ENCODE measurements at regions not wholly inside any gene's neighbourhood (a gene's known extent, or its start where the extent isn't known, plus 50 kb on each side); places are given as distances from the start of the nearest gene placed in this dataset.

- no peaks in the 10 kb centered on the region for H3K9me3 Mint-ChIP-seq (ENCODE audit: low read depth)
- H3K27me3 Mint-ChIP-seq, result no peaks in the 10 kb centered on the region
- H3K27ac Mint-ChIP-seq, result no peak overlapping the region
- H3K4me1 Mint-ChIP-seq (ENCODE audit: low read depth), result no peaks in the 10 kb centered on the region
- no peaks in the 10 kb centered on the region for H3K36me3 Mint-ChIP-seq
- H3K4me3 Mint-ChIP-seq, result no peak overlapping the region
These were observed 66.6 kb downstream of the NAV1 start for GRCh38 chr1:201605385-201606010.

- Mint-ChIP-seq H3K27me3 (no peaks in the 10 kb centered on the region), H3K36me3 (no peaks in the 10 kb centered on the region), H3K4me1 (ENCODE audit: low read depth) (no peaks in the 10 kb centered on the region), H3K4me3 (no peak overlapping the region), H3K9me3 (ENCODE audit: low read depth) (no peaks in the 10 kb centered on the region), H3K27ac (no peak overlapping the region)
These were observed 67.2 kb downstream of the NAV1 start for GRCh38 chr1:201606096-201606495.

GRCh38 chr1:201606623-201607022, 67.7 kb downstream of the NAV1 start:
- no peaks in the 10 kb centered on the region for H3K4me1 Mint-ChIP-seq (ENCODE audit: low read depth)
- H3K27ac Mint-ChIP-seq, result no peak overlapping the region
- no peak overlapping the region for H3K4me3 Mint-ChIP-seq
- H3K9me3 Mint-ChIP-seq (ENCODE audit: low read depth), result no peaks in the 10 kb centered on the region
- no peaks in the 10 kb centered on the region for H3K27me3 Mint-ChIP-seq
- no peaks in the 10 kb centered on the region for H3K36me3 Mint-ChIP-seq

- Mint-ChIP-seq H3K4me1 (ENCODE audit: low read depth) (no peaks in the 10 kb centered on the region), H3K27ac (no peak overlapping the region), H3K27me3 (peaks cover 2% of the 10 kb centered on the region), H3K9me3 (ENCODE audit: low read depth) (no peaks in the 10 kb centered on the region), H3K36me3 (no peaks in the 10 kb centered on the region), H3K4me3 (no peak overlapping the region)
These were observed 69.9 kb downstream of the NAV1 start for GRCh38 chr1:201608635-201609395.

- Mint-ChIP-seq H3K4me3 (no peak overlapping the region), H3K4me1 (ENCODE audit: low read depth) (no peaks in the 10 kb centered on the region), H3K9me3 (ENCODE audit: low read depth) (no peaks in the 10 kb centered on the region), H3K27ac (no peak overlapping the region), H3K36me3 (no peaks in the 10 kb centered on the region), H3K27me3 (peaks cover 3% of the 10 kb centered on the region)
These were observed 70.9 kb downstream of the NAV1 start for GRCh38 chr1:201609661-201610318.

GRCh38 chr1:201610858-201611257, 71.9 kb downstream of the NAV1 start:
- H3K27me3 Mint-ChIP-seq, result peaks cover 3% of the 10 kb centered on the region
- H3K4me1 Mint-ChIP-seq (ENCODE audit: low read depth), result no peaks in the 10 kb centered on the region
- H3K36me3 Mint-ChIP-seq, result no peaks in the 10 kb centered on the region
- no peaks in the 10 kb centered on the region for H3K9me3 Mint-ChIP-seq (ENCODE audit: low read depth)
- H3K4me3 Mint-ChIP-seq, result no peak overlapping the region
- H3K27ac Mint-ChIP-seq, result no peak overlapping the region

- Mint-ChIP-seq H3K4me1 (ENCODE audit: low read depth) (no peaks in the 10 kb centered on the region), H3K27me3 (peaks cover 3% of the 10 kb centered on the region), H3K36me3 (no peaks in the 10 kb centered on the region), H3K27ac (no peak overlapping the region), H3K4me3 (no peak overlapping the region), H3K9me3 (ENCODE audit: low read depth) (no peaks in the 10 kb centered on the region)
These were observed 73.7 kb downstream of the NAV1 start for GRCh38 chr1:201612645-201613044.

GRCh38 chr1:201614262-201615015, 75.5 kb downstream of the NAV1 start:
- Mint-ChIP-seq H3K9me3 (ENCODE audit: low read depth) (no peaks in the 10 kb centered on the region), H3K27me3 (peaks cover 3% of the 10 kb centered on the region), H3K4me3 (no peak overlapping the region), H3K36me3 (no peaks in the 10 kb centered on the region), H3K27ac (no peak overlapping the region), H3K4me1 (ENCODE audit: low read depth) (no peaks in the 10 kb centered on the region)

GRCh38 chr1:201617157-201617556, 78.2 kb downstream of the NAV1 start:
- H3K9me3 Mint-ChIP-seq (ENCODE audit: low read depth), result no peaks in the 10 kb centered on the region

GRCh38 chr1:201618389-201618788, 79.5 kb downstream of the NAV1 start:
- Mint-ChIP-seq H3K9me3 (ENCODE audit: low read depth) (no peaks in the 10 kb centered on the region), H3K27ac (no peak overlapping the region), H3K27me3 (peaks cover 2% of the 10 kb centered on the region), H3K4me1 (ENCODE audit: low read depth) (no peaks in the 10 kb centered on the region), H3K4me3 (no peak overlapping the region), H3K36me3 (no peaks in the 10 kb centered on the region)

More at GRCh38 chr1:201617157-201617556, 78.2 kb downstream of the NAV1 start:
- Mint-ChIP-seq H3K36me3 (no peaks in the 10 kb centered on the region), H3K27me3 (peaks cover 2% of the 10 kb centered on the region), H3K4me3 (no peak overlapping the region), H3K27ac (no peak overlapping the region), H3K4me1 (ENCODE audit: low read depth) (no peaks in the 10 kb centered on the region)

- no peaks in the 10 kb centered on the region for H3K36me3 Mint-ChIP-seq
- H3K4me1 Mint-ChIP-seq (ENCODE audit: low read depth), result no peaks in the 10 kb centered on the region
- H3K27ac Mint-ChIP-seq, result no peak overlapping the region
- no peaks in the 10 kb centered on the region for H3K9me3 Mint-ChIP-seq (ENCODE audit: low read depth)
- no peak overlapping the region for H3K4me3 Mint-ChIP-seq
- H3K27me3 Mint-ChIP-seq, result peaks cover 2% of the 10 kb centered on the region
These were observed 80.0 kb downstream of the NAV1 start for GRCh38 chr1:201618905-201619304.

- Mint-ChIP-seq H3K4me3 (no peak overlapping the region), H3K9me3 (ENCODE audit: low read depth) (no peaks in the 10 kb centered on the region), H3K27ac (no peak overlapping the region), H3K36me3 (no peaks in the 10 kb centered on the region), H3K27me3 (no peaks in the 10 kb centered on the region), H3K4me1 (ENCODE audit: low read depth) (no peaks in the 10 kb centered on the region)
These were observed 80.6 kb downstream of the NAV1 start for GRCh38 chr1:201619513-201619912.

- Mint-ChIP-seq H3K9me3 (ENCODE audit: low read depth) (no peaks in the 10 kb centered on the region), H3K36me3 (no peaks in the 10 kb centered on the region), H3K27ac (no peak overlapping the region), H3K4me1 (ENCODE audit: low read depth) (no peaks in the 10 kb centered on the region), H3K4me3 (no peak overlapping the region), H3K27me3 (no peaks in the 10 kb centered on the region)
These were observed 83.4 kb downstream of the NAV1 start for GRCh38 chr1:201622353-201622752.

GRCh38 chr1:201622824-201623223, 83.9 kb downstream of the NAV1 start:
- H3K4me1 Mint-ChIP-seq (ENCODE audit: low read depth), result no peaks in the 10 kb centered on the region
- no peaks in the 10 kb centered on the region for H3K9me3 Mint-ChIP-seq (ENCODE audit: low read depth)
- H3K27ac Mint-ChIP-seq, result no peak overlapping the region
- H3K4me3 Mint-ChIP-seq, result no peak overlapping the region
- H3K27me3 Mint-ChIP-seq, result no peaks in the 10 kb centered on the region
- no peaks in the 10 kb centered on the region for H3K36me3 Mint-ChIP-seq

- Mint-ChIP-seq H3K36me3 (no peaks in the 10 kb centered on the region), H3K27me3 (no peaks in the 10 kb centered on the region)
These were observed 85.9 kb downstream of the NAV1 start for GRCh38 chr1:201624741-201625225.

More at GRCh38 chr1:201624741-201625225, 85.9 kb downstream of the NAV1 start:
- Mint-ChIP-seq H3K9me3 (ENCODE audit: low read depth) (no peaks in the 10 kb centered on the region), H3K4me3 (no peak overlapping the region), H3K27ac (no peak overlapping the region), H3K4me1 (ENCODE audit: low read depth) (no peaks in the 10 kb centered on the region)

Data from activated naive CD8-positive, alpha-beta T cell (primary cell).